ENCODE measurements at regions not wholly inside any gene's neighbourhood (a gene's known extent, or its start where the extent isn't known, plus 50 kb on each side); places are given as distances from the start of the nearest gene placed in this dataset.

DNA sequence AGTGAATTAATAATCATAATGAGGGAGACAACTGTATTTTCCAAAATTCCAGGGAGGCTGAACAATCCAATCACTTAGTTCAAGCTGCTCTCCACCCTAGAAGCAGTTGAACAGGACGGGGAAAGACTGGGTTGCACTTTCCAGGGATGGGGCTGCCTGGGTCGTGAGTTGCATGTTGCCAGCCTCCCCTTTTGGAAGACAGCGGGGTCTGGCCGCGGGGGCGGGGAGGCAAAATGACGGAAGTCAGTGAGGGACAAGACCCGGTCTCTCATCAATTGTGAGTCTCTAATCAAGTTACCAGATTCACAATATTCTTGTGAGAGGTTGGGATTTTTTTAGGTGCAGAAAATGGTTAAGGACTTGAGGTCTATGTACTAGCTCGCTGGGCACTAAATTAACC lies 484.1 kb downstream of the ZSWIM6 start:
- 63 to 71% (median 64%) methylated on average over 9 of the region's 9 CpGs for WGBS, 4 donors
- H3K27ac ChIP-seq = no peak overlapping the region
- no peak for ATAC-seq
- TF ChIP-seq CTCF (IDR thresholded peaks at IDR 0.05) = no peak
- H3K36me3 ChIP-seq = no peaks in the 10 kb centered on the region
- no peaks in the 10 kb centered on the region for H3K9me3 ChIP-seq
- intact Hi-C loops (cut with DNase I) = loop anchor here in 6 of 10 donors (2.0 to 10.0 kb wide), 5 partner anchors 481 to 764 kb away; partner anchors contain the start of gene ZSWIM6 (in 1 of the 6)
- H3K4me3 ChIP-seq = no peak overlapping the region
- H3K4me1 ChIP-seq = peaks cover 0 to 6% (median 0%) of the 10 kb centered on the region in 12 donors
- DNase-seq = no peak
- peaks cover 0 to 55% (median 5%) of the 10 kb centered on the region in 9 donors for H3K27me3 ChIP-seq

DNA sequence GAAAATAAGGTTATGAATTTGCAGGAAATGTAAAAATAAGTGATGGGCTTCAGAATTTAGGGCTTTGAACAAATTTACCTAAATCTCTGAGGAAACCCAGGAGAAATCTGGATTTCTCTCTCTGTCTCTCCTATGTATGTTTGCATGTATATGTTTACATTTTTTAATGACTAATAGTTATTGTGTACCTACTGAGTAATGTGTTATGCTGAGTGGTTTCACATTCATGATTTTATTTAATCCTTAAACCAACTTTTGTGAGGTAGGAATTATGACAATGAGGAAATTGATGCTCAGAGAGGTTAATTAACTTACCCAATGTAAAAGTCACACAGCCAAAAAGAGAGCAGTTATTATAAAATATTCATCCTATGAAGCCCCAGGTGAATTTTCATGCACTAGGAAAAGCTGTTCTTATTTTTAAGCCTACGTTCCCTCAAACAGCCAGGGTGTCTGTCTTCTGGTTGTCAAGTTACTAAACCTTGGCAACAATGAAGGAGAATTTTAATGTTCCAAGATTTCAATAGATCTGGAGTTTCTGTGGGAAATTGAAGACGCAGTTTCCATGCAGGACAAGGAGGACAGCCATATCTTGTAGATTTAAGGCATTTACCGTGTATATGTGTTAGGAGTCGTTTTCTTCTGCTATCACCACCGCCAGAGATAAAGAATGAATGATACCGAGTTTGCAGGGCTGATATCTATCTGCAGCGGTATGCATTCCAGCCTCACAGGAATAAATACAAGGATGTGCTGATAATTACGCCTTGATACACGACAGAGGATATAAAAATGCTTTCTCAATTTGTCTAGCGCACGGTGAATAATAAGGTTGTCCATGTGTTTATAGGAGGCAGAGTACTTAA lies 484.8 kb downstream of the ZSWIM6 start:
- intact Hi-C loops (cut with DNase I) = loop anchor here in 6 of 10 donors (2.0 to 10.0 kb wide), 5 partner anchors 482 to 765 kb away; partner anchors contain the start of gene ZSWIM6 (in 1 of the 6)
- H3K36me3 ChIP-seq = no peaks in the 10 kb centered on the region
- TF ChIP-seq CTCF (IDR thresholded peaks at IDR 0.05) (no peak), POLR2A (IDR thresholded peaks at IDR 0.05) (no peak)
- DNase-seq (no peak), ATAC-seq (no peak)
- no peaks in the 10 kb centered on the region for H3K9me3 ChIP-seq
- no peak overlapping the region for H3K4me3 ChIP-seq
- no peak overlapping the region for H3K27ac ChIP-seq
- WGBS, 4 donors = 46 to 53% (median 49%) methylated on average over 11 of the region's 11 CpGs
- peaks cover 0 to 6% (median 0%) of the 10 kb centered on the region in 12 donors for H3K4me1 ChIP-seq
- H3K27me3 ChIP-seq = peaks cover 0 to 48% (median 5%) of the 10 kb centered on the region in 9 donors

GRCh38 chr5:61817472-61818326 lies 485.6 kb downstream of the ZSWIM6 start:
- Histone ChIP-seq H3K4me1 (peaks cover 0 to 6% (median 0%) of the 10 kb centered on the region in 12 donors), H3K9me3 (no peaks in the 10 kb centered on the region), H3K27me3 (peaks cover 0 to 40% (median 5%) of the 10 kb centered on the region in 9 donors), H3K36me3 (no peaks in the 10 kb centered on the region), H3K27ac (no peak overlapping the region), H3K4me3 (no peak overlapping the region)
- WGBS, 4 donors = 18 to 27% (median 19%) methylated on average over 7 of the region's 7 CpGs
- peak in 3 of 5 donors; percentile 19 to 27 (median 27) for DNase-seq
- peak in 2 of 4 donors; percentile 48 to 65 for ATAC-seq
- intact Hi-C loops (cut with DNase I) = loop anchor here in 6 of 10 donors (2.0 to 10.0 kb wide), 5 partner anchors 483 to 765 kb away; partner anchors contain the start of gene ZSWIM6 (in 1 of the 6)
- TF ChIP-seq POLR2A (IDR thresholded peaks at IDR 0.05) = no peak
- peak in 11 of 12 donors; percentile 35 to 69 (median 54) for TF ChIP-seq CTCF (IDR thresholded peaks at IDR 0.05)
